KMS-11 (cell line): ENCODE measurements at regions not wholly inside any gene's neighbourhood (a gene's known extent, or its start where the extent isn't known, plus 50 kb on each side); places are given as distances from the start of the nearest gene placed in this dataset.

Experiments
- H2AFZ ChIP-seq: fragments of 200-600 bp; sonication (generic); 2 replicates; pipeline ENCODE4 v1.6.1; 2016; ENCODE audit warnings: antibody characterized with exemption, mixed run types, low read depth
- H3K27ac ChIP-seq: fragments of 200-600 bp; sonication (generic); 2 replicates; pipeline ENCODE4 v1.6.1; 2016; ENCODE audit warnings: mild to moderate bottlenecking, mixed run types
- H3K27me3 ChIP-seq: fragments of 200-600 bp; sonication (generic); 2 replicates; pipeline ENCODE4 v1.6.1; 2017; ENCODE audit warnings: mild to moderate bottlenecking, low read depth, mixed run types, moderate library complexity; ENCODE audit not compliant: insufficient read depth
- H3K36me3 ChIP-seq: fragments of 200-600 bp; sonication (generic); 2 replicates; pipeline ENCODE4 v1.6.1; 2017; ENCODE audit warnings: mild to moderate bottlenecking, mixed run types; ENCODE audit not compliant: insufficient read depth
- H3K4me1 ChIP-seq: fragments of 200-600 bp; sonication (generic); 2 replicates; pipeline ENCODE4 v1.6.1; 2016; ENCODE audit warnings: mild to moderate bottlenecking, low read depth, mixed run types; ENCODE audit not compliant: poor library complexity, severe bottlenecking
- H3K4me2 ChIP-seq: fragments of 200-600 bp; sonication (generic); 2 replicates; pipeline ENCODE4 v1.7.0; 2016; ENCODE audit warnings: mild to moderate bottlenecking, mixed run types
- H3K4me3 ChIP-seq: fragments of 200-600 bp; sonication (generic); IDR thresholded peaks from 2 replicates; pipeline ENCODE4 v1.6.1; 2017; ENCODE audit warnings: low read depth, low read length, mixed read lengths; ENCODE audit not compliant: insufficient read depth
- H3K79me2 ChIP-seq: fragments of 200-600 bp; sonication (generic); 2 replicates; pipeline ENCODE4 v1.6.1; 2016; ENCODE audit warnings: low read depth, mixed run types; ENCODE audit not compliant: insufficient read depth
- H3K9ac ChIP-seq: fragments of 200-600 bp; sonication (generic); 2 replicates; pipeline ENCODE4 v1.6.1; 2016; ENCODE audit warnings: mild to moderate bottlenecking, mixed run types
- H4K20me1 ChIP-seq: fragments of 200-600 bp; sonication (generic); 2 replicates; pipeline ENCODE4 v1.6.1; 2016; ENCODE audit warnings: mild to moderate bottlenecking, mixed run types; ENCODE audit not compliant: insufficient read depth
- TF ChIP-seq, protein P1 (sequence below): fragments of 200-600 bp; sonication (generic); conservative IDR thresholded peaks from 2 replicates; pipeline ENCODE4 v1.6.1; 2017; ENCODE audit warnings: low read depth, mild to moderate bottlenecking, antibody characterized with exemption, low read length, moderate library complexity, mixed read lengths

DNA sequence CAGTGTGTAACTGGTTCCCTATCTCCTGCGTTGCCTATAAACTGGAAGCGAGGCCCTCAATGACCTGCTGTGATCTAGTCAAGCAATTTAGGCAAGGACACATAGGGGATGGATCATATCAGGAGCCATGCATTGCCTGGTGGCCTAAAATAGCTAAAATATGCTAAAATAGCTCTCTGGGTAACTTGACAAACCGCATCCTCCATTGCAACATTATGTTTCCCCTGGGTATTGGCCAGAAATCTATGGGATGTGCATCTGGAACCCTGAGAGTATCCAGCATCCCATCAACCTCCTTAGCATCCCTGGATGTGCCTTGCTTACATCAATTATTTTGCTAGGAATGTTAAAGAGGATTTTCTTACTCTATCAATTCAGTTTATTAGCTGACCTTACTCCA is 91.7 kb upstream of the ADCY1 start:
- H3K27me3 ChIP-seq: no peaks in the 10 kb centered on the region
- no peaks in the 10 kb centered on the region for H3K4me1 ChIP-seq
- TF ChIP-seq, protein P1, sequence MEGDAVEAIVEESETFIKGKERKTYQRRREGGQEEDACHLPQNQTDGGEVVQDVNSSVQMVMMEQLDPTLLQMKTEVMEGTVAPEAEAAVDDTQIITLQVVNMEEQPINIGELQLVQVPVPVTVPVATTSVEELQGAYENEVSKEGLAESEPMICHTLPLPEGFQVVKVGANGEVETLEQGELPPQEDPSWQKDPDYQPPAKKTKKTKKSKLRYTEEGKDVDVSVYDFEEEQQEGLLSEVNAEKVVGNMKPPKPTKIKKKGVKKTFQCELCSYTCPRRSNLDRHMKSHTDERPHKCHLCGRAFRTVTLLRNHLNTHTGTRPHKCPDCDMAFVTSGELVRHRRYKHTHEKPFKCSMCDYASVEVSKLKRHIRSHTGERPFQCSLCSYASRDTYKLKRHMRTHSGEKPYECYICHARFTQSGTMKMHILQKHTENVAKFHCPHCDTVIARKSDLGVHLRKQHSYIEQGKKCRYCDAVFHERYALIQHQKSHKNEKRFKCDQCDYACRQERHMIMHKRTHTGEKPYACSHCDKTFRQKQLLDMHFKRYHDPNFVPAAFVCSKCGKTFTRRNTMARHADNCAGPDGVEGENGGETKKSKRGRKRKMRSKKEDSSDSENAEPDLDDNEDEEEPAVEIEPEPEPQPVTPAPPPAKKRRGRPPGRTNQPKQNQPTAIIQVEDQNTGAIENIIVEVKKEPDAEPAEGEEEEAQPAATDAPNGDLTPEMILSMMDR: no peak

DNA sequence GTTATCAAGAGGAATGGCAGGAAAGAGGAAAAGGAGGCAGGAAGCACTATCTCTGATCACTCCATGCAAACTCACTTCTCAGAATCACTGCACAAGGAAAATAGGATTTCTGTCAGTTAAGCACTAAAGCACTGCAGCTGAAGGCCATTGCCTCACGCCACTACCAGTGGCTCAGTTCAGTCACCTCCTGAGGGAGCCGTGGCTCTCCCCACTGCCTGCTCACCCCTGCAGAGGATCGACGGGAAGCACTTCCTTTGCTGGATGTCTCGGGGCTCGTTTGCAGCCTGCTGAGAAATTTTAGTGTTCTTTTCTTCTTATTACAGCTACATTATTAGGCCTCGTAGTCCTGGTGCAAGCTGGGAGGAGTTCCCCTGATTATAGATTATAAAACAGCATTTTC is 90.1 kb upstream of the ADCY1 start:
- no peak overlapping the region for H3K4me2 ChIP-seq
- no peaks in the 10 kb centered on the region for H3K4me1 ChIP-seq
- H3K36me3 ChIP-seq: no peaks in the 10 kb centered on the region
- no peaks in the 10 kb centered on the region for H3K27me3 ChIP-seq
- H3K27ac ChIP-seq: no peak overlapping the region
- no peaks in the 10 kb centered on the region for H4K20me1 ChIP-seq
- no peak overlapping the region for H3K9ac ChIP-seq
- TF ChIP-seq, protein P1: no peak
- H2AFZ ChIP-seq: no peak overlapping the region
- no peaks in the 10 kb centered on the region for H3K79me2 ChIP-seq
- no peak overlapping the region for H3K4me3 ChIP-seq

More for the DNA sequence above, 91.7 kb upstream of the ADCY1 start:
- Histone ChIP-seq H2AFZ (no peak overlapping the region), H3K79me2 (no peaks in the 10 kb centered on the region), H3K4me2 (no peak overlapping the region), H3K36me3 (no peaks in the 10 kb centered on the region), H4K20me1 (no peaks in the 10 kb centered on the region), H3K9ac (no peak overlapping the region), H3K4me3 (no peak overlapping the region), H3K27ac (no peak overlapping the region)

DNA sequence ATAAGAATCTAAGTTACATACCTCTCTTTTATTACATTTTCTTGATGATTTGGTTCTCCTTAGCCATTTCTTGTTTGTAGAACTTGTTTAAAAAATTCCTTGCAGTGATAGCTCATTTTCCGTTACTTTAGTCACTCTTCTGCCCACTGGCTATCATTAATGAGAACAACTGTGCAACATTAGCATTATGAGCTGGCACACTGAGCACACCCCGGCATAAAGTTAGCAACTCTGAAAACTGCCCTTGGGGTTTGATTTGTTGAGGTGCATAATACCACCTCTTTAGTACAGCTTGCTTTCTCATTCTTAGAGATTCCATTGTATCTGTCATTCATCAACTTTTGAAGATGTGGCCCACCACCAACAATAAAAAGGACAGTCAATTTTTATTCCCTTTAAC is 87.6 kb upstream of the ADCY1 start:
- no peaks in the 10 kb centered on the region for H3K79me2 ChIP-seq
- TF ChIP-seq, protein P1: no peak
- H3K4me1 ChIP-seq: no peaks in the 10 kb centered on the region
- no peak overlapping the region for H3K4me3 ChIP-seq
- H3K27ac ChIP-seq: no peak overlapping the region
- no peak overlapping the region for H2AFZ ChIP-seq
- H3K36me3 ChIP-seq: no peaks in the 10 kb centered on the region
- no peaks in the 10 kb centered on the region for H3K27me3 ChIP-seq
- no peaks in the 10 kb centered on the region for H4K20me1 ChIP-seq
- H3K9ac ChIP-seq: no peak overlapping the region
- H3K4me2 ChIP-seq: no peak overlapping the region

DNA sequence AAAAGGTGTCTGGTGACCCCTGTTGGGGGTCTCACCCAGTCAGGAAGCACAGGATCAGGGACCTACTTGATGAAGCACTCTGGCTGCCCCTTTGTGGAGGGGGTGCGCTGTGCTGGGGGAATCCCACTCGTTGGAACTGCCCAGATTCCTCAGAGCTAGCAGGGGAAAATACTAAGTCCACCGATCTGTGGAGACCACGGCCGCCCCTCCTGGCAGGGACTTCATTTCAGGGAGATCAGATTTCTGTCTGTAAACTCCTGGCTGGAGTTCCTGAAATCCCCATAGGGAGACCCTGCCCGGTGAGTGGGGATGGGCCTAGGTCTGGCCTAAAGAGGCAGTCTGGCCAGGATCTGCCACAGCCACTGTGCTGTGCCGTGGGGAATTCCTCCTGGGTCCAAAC is 79.3 kb upstream of the ADCY1 start:
- H3K27me3 ChIP-seq: no peaks in the 10 kb centered on the region
- H3K4me2 ChIP-seq: no peak overlapping the region
- no peaks in the 10 kb centered on the region for H4K20me1 ChIP-seq
- no peak overlapping the region for H3K9ac ChIP-seq
- H3K4me3 ChIP-seq: no peak overlapping the region
- H3K27ac ChIP-seq: no peak overlapping the region
- H2AFZ ChIP-seq: no peak overlapping the region
- H3K36me3 ChIP-seq: no peaks in the 10 kb centered on the region
- no peaks in the 10 kb centered on the region for H3K4me1 ChIP-seq
- H3K79me2 ChIP-seq: no peaks in the 10 kb centered on the region
- TF ChIP-seq, protein P1: no peak
